ENCODE measurements at regions not wholly inside any gene's neighbourhood (a gene's known extent, or its start where the extent isn't known, plus 50 kb on each side); places are given as distances from the start of the nearest gene placed in this dataset.

DNA sequence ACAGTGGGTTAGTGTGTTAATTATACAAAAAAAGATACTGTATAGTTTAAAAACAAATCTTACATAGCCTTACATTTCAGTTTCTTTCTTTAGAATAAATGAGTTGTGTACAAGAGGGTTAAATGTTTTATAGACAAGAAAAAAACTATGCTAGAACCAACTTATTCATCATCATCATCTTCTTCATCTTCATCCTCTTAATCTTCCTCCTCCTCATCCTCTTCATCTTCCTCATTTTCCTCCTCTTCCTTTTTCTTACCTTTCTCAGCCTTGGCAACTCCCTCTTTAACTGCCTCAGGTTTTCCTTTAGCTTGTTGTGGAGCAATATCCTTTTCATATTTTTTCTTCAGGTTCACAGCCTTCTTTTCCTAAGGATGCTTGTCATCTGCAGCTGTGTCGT is 53.7 kb downstream of the RPS12 start:
- no peak for DNase-seq

DNA sequence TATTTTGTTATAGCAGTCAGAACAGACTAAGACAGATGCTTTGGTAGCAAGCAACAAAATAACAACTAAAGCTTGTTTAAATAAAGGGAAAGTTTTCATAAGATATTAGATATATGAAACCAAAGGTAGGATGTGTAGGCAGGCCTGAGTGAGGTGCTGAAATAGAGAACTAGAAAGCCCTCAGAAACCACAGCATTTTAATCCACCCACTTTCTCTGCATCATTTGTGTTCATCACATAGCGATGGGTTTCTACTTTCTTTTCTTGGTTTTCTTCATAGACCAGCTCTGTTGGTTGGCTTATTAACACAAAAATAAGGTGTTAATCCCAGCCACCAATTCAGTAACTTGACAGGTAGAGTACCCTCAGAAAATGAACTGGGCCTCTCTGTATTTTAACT is 58.6 kb downstream of the RPS12 start:
- DNase-seq = no peak

DNA sequence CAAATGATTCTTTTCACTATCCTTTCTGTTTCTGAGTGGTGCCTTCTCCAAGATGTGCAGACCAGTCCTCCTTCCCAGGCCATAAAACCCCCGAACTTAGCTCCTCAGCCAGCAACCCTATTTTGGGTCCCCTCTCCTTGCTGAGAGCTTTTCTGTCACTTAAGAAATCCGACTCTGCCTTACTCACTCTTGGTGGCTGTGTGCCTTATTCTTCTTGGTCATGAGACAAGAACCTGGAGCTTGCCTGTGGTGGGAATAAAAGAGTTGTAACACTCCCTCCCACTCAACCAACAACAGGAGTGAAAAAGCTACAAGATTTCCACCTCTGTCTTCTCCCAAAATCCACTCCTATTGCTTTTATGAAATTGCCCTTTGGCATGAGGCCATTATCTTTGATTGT is 62.6 kb downstream of the RPS12 start:
- DNase-seq = no peak

- DNase-seq = no peak
Measured at GRCh38 chr6:132887204-132887603, 72.8 kb downstream of the RPS12 start.

GRCh38 chr6:132888701-132889100 is 74.3 kb downstream of the RPS12 start:
- DNase-seq = no peak

DNA sequence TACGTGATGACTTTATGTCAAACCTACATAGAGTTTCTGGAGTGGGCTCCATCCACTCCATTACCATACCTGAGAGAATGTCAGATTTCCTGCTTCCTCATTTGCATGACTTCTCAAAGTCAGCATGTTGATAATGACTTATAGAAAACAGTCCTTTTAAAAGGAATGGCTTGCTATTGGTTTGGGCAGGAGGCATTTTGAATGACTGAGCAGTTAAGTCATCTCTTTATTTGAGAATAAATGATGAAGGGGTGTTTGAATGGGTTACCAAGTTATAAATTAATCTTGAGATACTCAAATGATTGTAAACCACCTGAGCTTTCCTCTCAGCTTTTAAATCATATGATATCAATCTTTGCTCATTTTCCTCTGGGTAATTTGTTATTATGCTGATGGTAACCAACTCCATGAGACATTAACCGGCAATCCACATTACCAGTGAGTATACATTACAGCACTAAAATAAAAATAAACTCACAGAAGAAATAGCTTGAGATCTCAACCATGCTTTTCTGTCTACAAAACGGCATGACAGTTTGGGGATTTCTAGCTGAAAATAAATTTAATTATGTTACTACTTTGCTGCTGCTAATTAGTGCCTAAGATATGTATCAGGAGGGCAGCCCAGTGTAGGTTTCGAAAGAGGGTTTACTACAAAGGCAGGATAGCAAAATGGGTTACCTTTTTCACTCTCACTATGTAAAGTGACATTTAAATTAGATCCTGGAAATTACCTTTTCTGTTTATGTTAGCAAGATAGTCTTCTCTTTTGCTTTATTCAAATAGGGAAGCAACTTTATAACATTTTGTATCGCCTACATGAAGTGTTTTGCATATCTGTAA is 78.8 kb downstream of the RPS12 start:
- no peak for DNase-seq

DNA sequence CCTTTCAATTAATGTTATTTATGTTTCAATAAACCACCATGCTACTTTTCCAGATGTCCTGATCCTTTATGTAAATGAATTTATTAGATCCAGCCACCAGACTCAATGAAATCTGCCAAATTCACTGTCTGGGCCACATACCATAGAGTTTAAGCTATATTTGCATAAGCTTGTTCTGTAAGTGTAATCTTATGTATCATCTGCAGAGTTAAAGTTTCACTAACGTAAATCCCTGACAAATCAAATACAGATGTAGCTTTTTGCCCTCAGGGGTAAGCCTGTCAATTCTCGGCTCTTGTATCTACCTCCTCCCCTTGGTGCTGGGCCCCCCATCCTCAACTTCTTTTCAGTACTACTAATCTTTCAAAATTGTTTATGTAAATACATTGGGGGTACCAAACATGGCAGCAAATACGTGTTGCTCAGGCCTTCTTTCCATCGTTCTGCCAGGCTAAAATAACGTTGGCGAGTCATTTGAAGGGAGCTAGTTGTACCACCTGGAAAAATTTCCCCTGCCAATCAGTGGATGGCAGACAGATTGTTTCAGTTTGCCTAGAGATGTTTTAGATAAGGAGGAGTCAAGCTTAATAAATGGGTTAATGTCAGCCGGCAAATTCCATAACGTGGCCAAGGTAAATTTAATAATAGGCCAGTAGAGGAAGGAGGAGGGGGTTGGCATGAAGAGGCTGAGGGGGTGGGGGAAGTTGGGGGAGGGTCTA is 79.6 kb downstream of the RPS12 start:
- DNase-seq = no peak

DNA sequence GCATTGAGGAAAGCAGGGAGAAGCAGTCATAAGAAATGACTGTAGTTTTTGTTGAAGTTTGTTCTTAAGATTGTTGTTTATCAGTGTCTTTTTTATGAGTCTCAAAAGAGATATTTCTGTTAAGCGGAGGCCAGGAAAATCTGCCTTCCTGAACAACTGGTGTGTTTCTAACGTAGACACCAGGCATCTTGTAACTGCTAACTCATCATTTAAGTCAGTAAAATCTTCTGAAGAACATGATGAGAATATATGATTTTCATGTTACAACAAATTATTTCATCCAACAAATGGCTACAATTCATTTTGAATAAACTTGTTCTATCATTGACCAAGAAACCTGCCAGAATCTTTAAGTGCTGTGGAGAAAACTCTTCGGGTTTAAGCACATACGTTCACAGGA is 84.0 kb downstream of the RPS12 start:
- no peak for DNase-seq

DNA sequence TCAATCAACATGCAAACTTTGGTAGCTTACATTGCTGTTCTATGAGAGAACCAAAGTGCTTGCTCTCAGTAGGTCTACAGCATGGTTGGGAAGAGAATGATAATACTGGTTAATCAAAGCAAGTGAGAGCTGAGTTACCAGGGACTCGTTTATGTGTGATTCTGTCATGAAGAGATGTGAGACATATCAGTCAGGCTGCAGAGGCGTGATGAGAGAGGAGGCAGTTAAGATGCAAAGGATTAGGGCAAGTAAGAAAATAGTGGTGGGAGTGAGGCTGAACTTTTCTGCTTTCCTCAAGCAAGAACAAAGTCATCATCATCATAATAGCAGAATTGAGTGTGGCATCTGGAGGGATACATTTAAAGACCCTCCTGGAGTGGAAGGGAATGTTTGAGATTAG is 86.5 kb downstream of the RPS12 start:
- no peak for DNase-seq

- no peak for DNase-seq
Measured at GRCh38 chr6:132902901-132903300, 88.5 kb downstream of the RPS12 start.

DNA sequence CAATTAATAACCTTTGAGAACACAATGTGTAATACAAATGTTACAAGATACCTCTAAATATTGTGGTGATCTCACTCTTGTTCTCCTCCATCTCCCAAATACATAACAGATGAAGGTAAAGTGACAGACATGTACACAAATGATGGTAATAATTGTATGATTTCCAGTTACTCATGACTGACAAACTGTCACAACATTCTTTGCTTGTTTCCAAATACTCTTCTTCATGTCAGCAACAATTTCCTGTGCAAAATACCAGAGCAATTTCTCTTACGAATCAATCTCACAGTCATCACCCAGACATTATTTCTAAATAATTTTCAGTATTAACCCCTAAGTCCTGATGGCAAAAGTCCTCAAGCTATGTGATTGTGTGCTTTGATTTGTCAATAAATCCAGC is 92.9 kb downstream of the RPS12 start:
- DNase-seq = no peak

- DNase-seq = no peak
Measured at GRCh38 chr6:132907914-132908313, 93.5 kb downstream of the RPS12 start.

GRCh38 chr6:132909742-132910141 is 95.4 kb downstream of the RPS12 start:
- no peak for DNase-seq

DNA sequence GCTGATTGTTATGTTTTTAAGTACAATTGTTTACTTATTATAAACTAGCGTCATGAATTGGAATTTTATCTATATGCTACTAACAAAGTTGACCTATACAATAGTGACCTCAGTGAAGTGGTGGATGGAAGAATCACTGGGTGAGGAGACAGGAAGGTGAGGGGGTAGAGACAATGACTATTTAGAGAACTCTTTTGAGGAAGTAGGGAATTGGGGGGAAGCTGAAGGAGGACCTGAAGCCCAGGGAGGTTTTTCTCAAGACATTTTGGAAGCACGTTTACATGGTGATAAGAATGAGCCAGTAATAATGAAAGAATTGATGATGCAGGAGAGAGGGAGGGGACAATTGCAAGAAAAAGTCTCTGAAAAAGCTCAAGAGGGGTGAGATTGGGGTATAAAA is 96.4 kb downstream of the RPS12 start:
- DNase-seq = no peak

GRCh38 chr6:132919045-132919860 is 104.9 kb downstream of the RPS12 start:
- DNase-seq = no peak

- no peak for DNase-seq
Measured at GRCh38 chr6:132927713-132928112, 113.3 kb downstream of the RPS12 start.

- no peak for DNase-seq
Measured at GRCh38 chr6:132929141-132929540, 114.8 kb downstream of the RPS12 start.

DNA sequence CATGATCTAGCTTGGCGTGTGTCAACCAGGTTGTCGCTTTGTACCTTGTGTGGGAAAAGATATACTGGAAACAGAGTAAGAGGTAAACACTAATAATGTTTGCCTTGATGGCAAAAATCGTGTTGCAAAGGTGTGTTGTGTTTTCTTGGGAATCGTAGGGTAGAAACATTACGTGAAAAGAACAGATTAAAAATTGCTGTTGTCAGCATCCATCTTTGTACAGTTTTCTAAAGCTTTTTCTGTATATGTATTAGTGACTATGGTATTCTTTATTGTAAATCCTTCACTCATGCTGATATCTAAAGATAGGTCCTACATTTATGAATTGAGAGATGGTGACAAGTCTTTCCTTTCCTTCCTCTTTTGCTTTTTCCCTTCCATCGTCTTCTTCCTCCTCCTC is 116.9 kb downstream of the RPS12 start:
- DNase-seq = no peak

DNA sequence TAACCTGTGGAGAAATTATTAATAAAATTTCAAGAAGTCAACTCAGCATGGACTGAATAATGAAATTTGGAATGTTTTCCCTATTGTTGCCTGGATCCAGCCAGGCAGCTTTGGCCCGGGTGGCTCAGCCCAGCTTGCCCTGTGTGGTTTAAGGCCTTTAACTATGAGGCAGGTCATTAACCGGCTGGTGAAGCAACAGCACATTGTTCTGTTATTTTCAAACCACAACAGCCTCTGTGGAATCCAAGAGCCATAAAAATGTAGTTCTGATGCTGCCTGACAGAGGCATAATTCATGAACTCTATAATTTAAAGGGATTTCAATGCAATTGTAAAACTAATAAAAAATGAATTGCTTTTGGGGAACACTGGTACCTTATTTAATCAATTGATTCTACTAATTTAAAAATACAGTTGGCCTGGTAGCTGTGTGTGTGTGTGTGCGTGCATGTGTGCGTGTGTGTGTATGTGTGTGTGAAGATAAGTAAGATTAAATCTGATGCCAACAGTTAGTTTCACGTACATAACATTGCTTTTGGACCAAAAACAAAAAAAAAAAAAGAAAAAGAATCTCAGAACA is 117.7 kb downstream of the RPS12 start:
- DNase-seq = no peak

- no peak for DNase-seq
Measured at GRCh38 chr6:132932588-132932987, 118.2 kb downstream of the RPS12 start.

DNA sequence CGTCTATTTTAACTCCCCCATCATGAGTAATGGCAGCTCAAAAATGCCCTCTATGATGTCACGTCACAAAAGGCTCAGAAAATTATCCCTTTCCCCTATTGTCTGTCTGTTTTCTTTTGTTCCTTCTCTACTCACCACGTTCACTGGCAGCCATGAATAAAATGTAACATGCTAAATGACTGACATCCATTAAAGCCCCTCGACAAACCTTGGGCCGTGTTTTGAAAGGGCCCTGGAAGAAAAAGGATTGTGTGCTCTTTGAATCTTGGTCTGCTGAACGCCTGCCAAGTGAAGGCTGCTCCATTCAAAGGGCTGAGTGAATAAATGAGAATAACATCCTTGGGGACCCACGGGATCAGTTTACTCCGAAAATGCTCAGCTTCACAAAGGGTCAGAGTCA is 118.7 kb downstream of the RPS12 start:
- DNase-seq = no peak

- no peak for DNase-seq
Measured at GRCh38 chr6:132934496-132934895, 120.1 kb downstream of the RPS12 start.

- DNase-seq = no peak
Measured at GRCh38 chr6:132936646-132937045, 122.3 kb downstream of the RPS12 start.
